ENCODE measurements at regions not wholly inside any gene's neighbourhood (a gene's known extent, or its start where the extent isn't known, plus 50 kb on each side); places are given as distances from the start of the nearest gene placed in this dataset.
"Not testable (repeated sequence)": the region's sequence is repeated elsewhere in the genome, so short reads cannot be mapped to it uniquely, and the experiment has no call there.

- Histone ChIP-seq H3K27ac (replicated peaks) (no peak overlapping the region), H3K27me3 (ENCODE audit: insufficient read depth, poor library complexity, severe bottlenecking) (no peaks in the 10 kb centered on the region), H3K4me3 (replicated peaks; ENCODE audit: insufficient read depth, low read length) (no peak overlapping the region)
- TF ChIP-seq SPI1 (IDR thresholded peaks at IDR 0.05; ENCODE audit: borderline replicate concordance, low read depth) (no peak), REST (IDR thresholded peaks at IDR 0.05; ENCODE audit: insufficient replicate concordance, low read depth) (no peak), CTCF (IDR thresholded peaks at IDR 0.05; ENCODE audit: insufficient read depth, low read length) (no peak), POLR2AphosphoS5 (IDR thresholded peaks at IDR 0.05; ENCODE audit: low read depth) (no peak), GABPA (IDR thresholded peaks at IDR 0.05; ENCODE audit: low read depth) (no peak)
- DNase-seq (ENCODE audit: low read depth in 1 of 2, low spot score in 1 of 2): no peak
Measured at GRCh38 chr5:102106599-102106998, 189.5 kb downstream of the SLCO4C1 start.

GRCh38 chr5:102099766-102100331, 196.2 kb downstream of the SLCO4C1 start:
- TF ChIP-seq GABPA (IDR thresholded peaks at IDR 0.05; ENCODE audit: low read depth) (no peak), REST (IDR thresholded peaks at IDR 0.05; ENCODE audit: insufficient replicate concordance, low read depth) (no peak), CTCF (IDR thresholded peaks at IDR 0.05; ENCODE audit: insufficient read depth, low read length) (no peak), SPI1 (IDR thresholded peaks at IDR 0.05; ENCODE audit: borderline replicate concordance, low read depth) (no peak), POLR2AphosphoS5 (IDR thresholded peaks at IDR 0.05; ENCODE audit: low read depth) (no peak)
- no peak for DNase-seq (ENCODE audit: low read depth in 1 of 2, low spot score in 1 of 2)
- H3K4me3 ChIP-seq (replicated peaks; ENCODE audit: insufficient read depth, low read length): no peak overlapping the region
- no peak overlapping the region for H3K27ac ChIP-seq (replicated peaks)
- H3K27me3 ChIP-seq (ENCODE audit: insufficient read depth, poor library complexity, severe bottlenecking): no peaks in the 10 kb centered on the region

GRCh38 chr5:102099083-102099482, 197.0 kb downstream of the SLCO4C1 start:
- H3K4me3 ChIP-seq (replicated peaks; ENCODE audit: insufficient read depth, low read length); DNase-seq (ENCODE audit: low read depth in 1 of 2, low spot score in 1 of 2); H3K27ac ChIP-seq (replicated peaks); H3K27me3 ChIP-seq (ENCODE audit: insufficient read depth, poor library complexity, severe bottlenecking): not testable (repeated sequence)

- DNase-seq (ENCODE audit: low read depth in 1 of 2, low spot score in 1 of 2); H3K27ac ChIP-seq (replicated peaks); H3K4me3 ChIP-seq (replicated peaks; ENCODE audit: insufficient read depth, low read length); H3K27me3 ChIP-seq (ENCODE audit: insufficient read depth, poor library complexity, severe bottlenecking): not testable (repeated sequence)
Measured at GRCh38 chr5:102098606-102099005, 197.5 kb downstream of the SLCO4C1 start.

GRCh38 chr5:102090770-102091169, 205.3 kb downstream of the SLCO4C1 start:
- Histone ChIP-seq H3K27me3 (ENCODE audit: insufficient read depth, poor library complexity, severe bottlenecking) (no peaks in the 10 kb centered on the region), H3K4me3 (replicated peaks; ENCODE audit: insufficient read depth, low read length) (no peak overlapping the region), H3K27ac (replicated peaks) (no peak overlapping the region)
- TF ChIP-seq GABPA (IDR thresholded peaks at IDR 0.05; ENCODE audit: low read depth) (no peak), SPI1 (IDR thresholded peaks at IDR 0.05; ENCODE audit: borderline replicate concordance, low read depth) (no peak), CTCF (IDR thresholded peaks at IDR 0.05; ENCODE audit: insufficient read depth, low read length) (no peak), POLR2AphosphoS5 (IDR thresholded peaks at IDR 0.05; ENCODE audit: low read depth) (no peak), REST (IDR thresholded peaks at IDR 0.05; ENCODE audit: insufficient replicate concordance, low read depth) (no peak)
- DNase-seq (ENCODE audit: low read depth in 1 of 2, low spot score in 1 of 2): peak in 1 of 2 experiments; percentile 1
